ENCODE measurements at regions not wholly inside any gene's neighbourhood (a gene's known extent, or its start where the extent isn't known, plus 50 kb on each side); places are given as distances from the start of the nearest gene placed in this dataset.

DNA sequence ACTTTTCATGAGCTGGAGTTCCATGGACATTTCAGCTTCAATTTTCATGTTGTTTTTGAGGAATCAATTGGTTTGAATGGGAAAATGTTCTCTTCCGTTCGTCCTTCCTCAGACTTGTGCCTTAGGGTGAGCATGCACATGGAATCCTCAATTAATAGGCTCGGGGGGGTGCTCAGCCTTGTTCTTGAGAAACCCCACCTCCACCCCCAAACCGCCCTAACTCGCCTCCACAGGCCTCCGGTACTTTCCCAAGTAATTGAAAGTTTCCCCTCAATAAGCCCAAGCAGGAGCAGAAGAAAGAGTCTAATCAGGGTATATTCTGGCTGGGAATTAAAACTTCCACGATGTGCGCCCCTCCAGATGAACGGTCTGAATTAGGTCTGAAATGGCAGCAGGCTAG is 945.2 kb downstream of the GRID1 start:
- H3K9ac ChIP-seq (ENCODE audit: insufficient read depth, low read length, poor library complexity, severe bottlenecking), result no peak overlapping the region
- no peak overlapping the region for H3K4me2 ChIP-seq (replicated peaks; ENCODE audit: extremely low read depth, low read length, poor library complexity, severe bottlenecking)
- no peak overlapping the region for H3K4me3 Mint-ChIP-seq
- intact Hi-C loops (cut with micrococcal nuclease), result no loop called here
- H3K4me3 ChIP-seq (replicated peaks in 1 of 3; ENCODE audit: low read depth in 2 of 3, low read length in 3 of 3), result no peak overlapping the region
- no peaks in the 10 kb centered on the region for H3K27me3 ChIP-seq (ENCODE audit: control insufficient read depth in 2 of 2, insufficient read depth in 2 of 2, low read length in 2 of 2)
- no peaks in the 10 kb centered on the region for H3K36me3 Mint-ChIP-seq
- H3K9me3 ChIP-seq (replicated peaks in 1 of 2; ENCODE audit: control insufficient read depth in 1 of 2, insufficient read depth in 1 of 2, low read length in 2 of 2), result no peaks in the 10 kb centered on the region
- H3K27ac Mint-ChIP-seq, result no peak overlapping the region
- 94% methylated on average over 3 of the region's 9 CpGs for WGBS (ENCODE audit: insufficient coverage)
- TF ChIP-seq, protein P1, sequence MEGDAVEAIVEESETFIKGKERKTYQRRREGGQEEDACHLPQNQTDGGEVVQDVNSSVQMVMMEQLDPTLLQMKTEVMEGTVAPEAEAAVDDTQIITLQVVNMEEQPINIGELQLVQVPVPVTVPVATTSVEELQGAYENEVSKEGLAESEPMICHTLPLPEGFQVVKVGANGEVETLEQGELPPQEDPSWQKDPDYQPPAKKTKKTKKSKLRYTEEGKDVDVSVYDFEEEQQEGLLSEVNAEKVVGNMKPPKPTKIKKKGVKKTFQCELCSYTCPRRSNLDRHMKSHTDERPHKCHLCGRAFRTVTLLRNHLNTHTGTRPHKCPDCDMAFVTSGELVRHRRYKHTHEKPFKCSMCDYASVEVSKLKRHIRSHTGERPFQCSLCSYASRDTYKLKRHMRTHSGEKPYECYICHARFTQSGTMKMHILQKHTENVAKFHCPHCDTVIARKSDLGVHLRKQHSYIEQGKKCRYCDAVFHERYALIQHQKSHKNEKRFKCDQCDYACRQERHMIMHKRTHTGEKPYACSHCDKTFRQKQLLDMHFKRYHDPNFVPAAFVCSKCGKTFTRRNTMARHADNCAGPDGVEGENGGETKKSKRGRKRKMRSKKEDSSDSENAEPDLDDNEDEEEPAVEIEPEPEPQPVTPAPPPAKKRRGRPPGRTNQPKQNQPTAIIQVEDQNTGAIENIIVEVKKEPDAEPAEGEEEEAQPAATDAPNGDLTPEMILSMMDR (IDR thresholded peaks at IDR 0.05), result no peak
- peaks cover 0 to 4% (median 0%) of the 10 kb centered on the region in 7 donors for H3K9me3 Mint-ChIP-seq
- no peaks in the 10 kb centered on the region for H3K4me1 ChIP-seq (ENCODE audit: control insufficient read depth in 1 of 2, insufficient read depth in 2 of 2, low read length in 2 of 2)
- no peak overlapping the region for H3K27ac ChIP-seq (ENCODE audit: low read depth in 1 of 2, low read length in 2 of 2)
- no peaks in the 10 kb centered on the region for H4K20me1 ChIP-seq (ENCODE audit: insufficient read depth, low read length)
- no peaks in the 10 kb centered on the region for H3K4me1 Mint-ChIP-seq
- H3K27me3 Mint-ChIP-seq (ENCODE audit: low read depth in 3 of 3), result peaks cover 0 to 3% (median 0%) of the 10 kb centered on the region in 3 donors
- DNase-seq, result no peak
- no peaks in the 10 kb centered on the region for H3K79me2 ChIP-seq (ENCODE audit: insufficient read depth, low read length)
- no peak overlapping the region for H2AFZ ChIP-seq (ENCODE audit: insufficient read depth, low read depth, low read length, poor library complexity, severe bottlenecking)
- H3K36me3 ChIP-seq (replicated peaks in 1 of 2; ENCODE audit: control insufficient read depth in 1 of 2, insufficient read depth in 2 of 2, low read length in 2 of 2), result no peaks in the 10 kb centered on the region

DNA sequence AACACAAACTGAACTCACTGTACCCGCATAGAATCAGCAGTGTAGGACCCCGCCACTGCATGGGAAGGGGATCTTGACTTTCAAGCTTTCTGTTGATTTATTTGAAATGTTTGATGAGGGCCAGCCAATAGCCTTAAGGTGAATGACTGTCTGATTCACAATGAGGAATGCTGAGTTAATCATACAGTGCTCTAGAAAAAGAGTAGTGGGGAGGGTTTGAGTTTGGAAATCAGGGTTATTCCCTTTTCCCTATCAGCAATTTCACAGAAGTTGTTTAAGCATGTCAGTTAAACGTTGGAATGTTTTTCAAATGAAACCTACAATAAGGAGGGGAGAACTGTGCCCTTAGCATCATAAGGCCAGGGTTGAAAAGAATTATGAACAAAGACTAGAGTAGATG is 937.5 kb downstream of the GRID1 start:
- Mint-ChIP-seq H3K9me3 (peaks cover 0 to 5% (median 2%) of the 10 kb centered on the region in 7 donors), H3K27me3 (ENCODE audit: low read depth in 3 of 3) (peaks cover 0 to 2% (median 0%) of the 10 kb centered on the region in 3 donors), H3K4me1 (no peaks in the 10 kb centered on the region), H3K36me3 (no peaks in the 10 kb centered on the region), H3K4me3 (no peak overlapping the region), H3K27ac (no peak overlapping the region)
- no peak overlapping the region for H3K9ac ChIP-seq (ENCODE audit: insufficient read depth, low read length, poor library complexity, severe bottlenecking)
- no peaks in the 10 kb centered on the region for H3K9me3 ChIP-seq (replicated peaks in 1 of 2; ENCODE audit: control insufficient read depth in 1 of 2, insufficient read depth in 1 of 2, low read length in 2 of 2)
- H3K36me3 ChIP-seq (replicated peaks in 1 of 2; ENCODE audit: control insufficient read depth in 1 of 2, insufficient read depth in 2 of 2, low read length in 2 of 2), result no peaks in the 10 kb centered on the region
- no peaks in the 10 kb centered on the region for H3K27me3 ChIP-seq (ENCODE audit: control insufficient read depth in 2 of 2, insufficient read depth in 2 of 2, low read length in 2 of 2)
- H3K4me3 ChIP-seq (replicated peaks in 1 of 3; ENCODE audit: low read depth in 2 of 3, low read length in 3 of 3), result no peak overlapping the region
- WGBS (ENCODE audit: insufficient coverage), result 100% methylated on average over 1 of the region's 3 CpGs
- TF ChIP-seq, protein P1 (IDR thresholded peaks at IDR 0.05), result no peak
- H3K27ac ChIP-seq (ENCODE audit: low read depth in 1 of 2, low read length in 2 of 2), result no peak overlapping the region
- no peak for DNase-seq
- H3K4me1 ChIP-seq (ENCODE audit: control insufficient read depth in 1 of 2, insufficient read depth in 2 of 2, low read length in 2 of 2), result no peaks in the 10 kb centered on the region
- no peak overlapping the region for H2AFZ ChIP-seq (ENCODE audit: insufficient read depth, low read depth, low read length, poor library complexity, severe bottlenecking)
- intact Hi-C loops (cut with micrococcal nuclease), result no loop called here
- H4K20me1 ChIP-seq (ENCODE audit: insufficient read depth, low read length), result no peaks in the 10 kb centered on the region
- H3K79me2 ChIP-seq (ENCODE audit: insufficient read depth, low read length), result no peaks in the 10 kb centered on the region
- H3K4me2 ChIP-seq (replicated peaks; ENCODE audit: extremely low read depth, low read length, poor library complexity, severe bottlenecking), result no peak overlapping the region
